Kidney glomerular epithelial cell (primary cell): ENCODE measurements at regions not wholly inside any gene's neighbourhood (a gene's known extent, or its start where the extent isn't known, plus 50 kb on each side); places are given as distances from the start of the nearest gene placed in this dataset.
"Not testable (repeated sequence)": the region's sequence is repeated elsewhere in the genome, so short reads cannot be mapped to it uniquely, and the experiment has no call there.

Source experiments
- DNase-seq: peaks from one replicate; lab custom pipeline; 2025; lab: John Stamatoyannopoulos, UW

DNA sequence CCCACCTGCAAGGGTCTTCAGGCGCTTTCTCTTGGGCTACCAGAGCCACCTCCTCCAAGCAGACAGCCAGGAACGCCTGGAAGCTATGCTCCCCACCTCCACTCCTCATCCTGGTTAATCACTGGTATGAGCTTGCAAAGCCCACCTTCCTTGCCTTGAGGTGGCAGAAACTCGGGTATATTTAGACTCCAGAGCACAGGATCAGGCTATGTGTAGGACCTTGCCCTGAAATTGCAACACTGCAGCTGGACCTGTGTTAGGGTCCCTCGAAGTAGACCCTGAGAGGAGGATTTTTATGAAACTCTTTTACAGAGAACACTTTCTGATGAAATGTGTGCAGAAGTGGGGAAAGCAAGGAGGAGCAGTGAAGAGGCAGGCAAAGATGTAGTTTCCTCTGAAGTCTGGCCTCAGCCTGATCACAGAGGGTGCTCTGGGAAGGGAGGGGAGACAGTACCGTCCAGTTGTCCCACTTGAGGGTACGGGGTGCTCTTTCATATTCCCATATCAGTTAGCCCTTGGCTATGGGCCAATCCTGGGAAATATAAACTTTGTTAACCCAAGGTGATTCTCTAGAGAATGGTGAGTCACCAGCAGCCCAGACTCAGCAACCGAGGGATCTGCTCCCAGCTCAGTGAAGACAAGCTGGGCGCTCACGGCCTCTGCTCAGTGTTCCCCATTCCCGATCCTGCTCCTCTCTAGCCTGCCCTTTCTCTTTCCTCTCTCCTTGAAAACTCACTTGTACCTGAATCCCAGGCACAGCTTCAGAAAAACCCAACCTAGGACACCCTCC, 157.9 kb downstream of the UQCRFS1 start:
- peak; percentile 42 for DNase-seq

- no peak for DNase-seq
Measured at GRCh38 chr19:29048873-29049272, 164.1 kb downstream of the UQCRFS1 start.

DNA sequence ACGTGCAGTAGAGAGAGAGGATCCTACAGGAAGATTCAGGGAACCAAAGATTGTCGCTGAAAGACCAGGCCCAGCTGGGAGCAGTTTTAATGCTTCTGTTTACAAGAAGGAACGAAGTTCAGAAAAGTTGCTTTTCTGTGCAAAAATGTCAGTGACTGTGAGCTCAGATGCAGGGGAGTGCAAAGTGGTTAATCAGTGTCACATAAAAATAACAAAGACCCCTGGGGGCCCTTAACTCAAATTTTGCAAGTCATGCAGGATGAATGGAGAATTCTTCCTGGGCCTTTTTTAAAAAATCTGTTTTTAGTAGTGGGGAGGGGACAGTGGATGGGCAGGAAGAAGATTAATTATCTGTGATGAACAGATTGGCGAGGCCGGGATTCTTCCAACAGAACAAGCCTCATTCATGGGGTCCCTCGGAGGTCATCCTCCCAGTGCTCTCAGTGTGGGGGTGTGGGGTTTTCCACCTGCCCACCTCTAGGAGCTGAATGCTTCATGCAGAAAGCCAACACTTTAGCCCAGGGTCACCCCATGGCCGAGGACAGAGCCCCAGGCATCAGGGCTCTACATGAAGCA, 167.2 kb downstream of the UQCRFS1 start:
- DNase-seq: no peak

GRCh38 chr19:29044037-29044436, 168.9 kb downstream of the UQCRFS1 start:
- DNase-seq: no peak

DNA sequence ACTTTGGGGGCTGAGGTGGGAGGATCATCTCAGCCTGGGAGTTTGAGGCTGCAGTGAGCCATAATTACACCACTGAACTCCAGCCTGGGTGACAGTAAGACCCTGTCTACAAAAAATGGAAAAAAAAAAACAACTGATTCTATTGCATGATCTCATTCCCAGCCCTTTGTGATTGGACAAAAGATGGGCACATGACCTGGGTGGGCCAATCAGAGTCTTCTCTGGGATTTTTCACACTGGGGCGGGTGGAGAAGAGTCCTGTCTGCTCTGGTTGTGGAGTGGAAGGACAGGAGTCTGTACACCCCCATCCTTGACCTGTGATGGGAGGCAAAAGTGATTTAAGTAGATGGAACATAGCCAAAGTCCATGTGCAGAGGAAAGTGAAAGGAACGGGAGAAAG, 170.5 kb downstream of the UQCRFS1 start:
- no peak for DNase-seq

DNA sequence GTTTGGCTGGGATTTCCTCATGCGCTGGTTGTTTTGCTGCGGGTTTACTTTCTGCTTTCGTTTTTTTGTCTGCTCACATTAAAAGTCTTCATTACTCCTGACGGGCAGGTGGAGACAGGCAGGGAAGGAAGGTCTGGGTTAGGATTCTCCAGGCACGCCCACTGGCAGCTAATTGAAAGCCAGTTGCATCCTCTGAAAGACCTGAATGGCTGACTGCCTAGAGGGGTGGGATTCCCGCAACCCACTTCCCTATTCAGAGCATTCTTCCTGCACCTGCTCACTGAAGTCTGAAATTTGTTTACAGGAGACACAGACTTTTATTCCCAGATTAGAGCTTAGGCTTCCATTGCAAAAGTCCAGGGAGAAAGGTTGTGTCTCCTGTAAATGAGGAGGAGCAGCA, 172.0 kb downstream of the UQCRFS1 start:
- peak; percentile 16 for DNase-seq

DNA sequence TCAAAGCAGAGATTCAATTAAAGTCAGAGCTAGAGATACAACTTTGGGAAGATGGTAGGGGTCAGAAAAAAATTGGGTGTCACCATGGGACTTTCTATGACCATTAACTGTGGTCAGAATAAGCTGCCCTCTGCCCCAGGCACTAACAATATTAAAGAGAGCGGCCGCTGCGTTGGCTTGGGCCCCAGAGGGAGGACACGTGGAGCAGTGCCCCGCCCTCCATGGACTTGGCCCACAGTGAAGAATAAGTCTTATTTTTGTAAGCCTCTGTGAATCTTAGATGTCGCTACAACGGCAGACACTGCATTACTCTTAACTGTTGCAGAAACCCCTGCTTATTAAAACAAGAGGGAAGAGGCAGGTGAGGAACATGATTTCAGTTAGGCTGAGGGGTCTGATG, 172.7 kb downstream of the UQCRFS1 start:
- no peak for DNase-seq

DNA sequence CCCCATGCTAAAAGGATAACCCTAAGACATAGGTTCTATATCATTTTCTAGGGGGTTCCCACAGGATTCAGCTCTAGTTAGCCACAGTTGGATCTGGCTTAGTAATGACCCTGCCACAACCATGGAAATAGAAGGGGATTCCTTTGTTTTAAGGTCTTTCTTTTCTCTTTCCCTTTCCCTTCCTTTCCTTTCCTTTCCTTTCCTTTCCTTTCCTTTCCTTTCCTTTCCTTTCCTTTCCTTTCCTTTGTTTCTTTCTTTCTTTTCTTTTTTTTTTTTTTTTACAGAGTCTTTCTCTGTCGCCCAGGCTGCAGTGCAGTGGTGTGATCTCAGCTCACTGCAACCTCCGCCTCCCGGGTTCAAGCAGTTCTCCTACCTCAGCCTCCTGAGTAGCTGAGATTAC, 173.9 kb downstream of the UQCRFS1 start:
- not testable (repeated sequence) for DNase-seq

DNA sequence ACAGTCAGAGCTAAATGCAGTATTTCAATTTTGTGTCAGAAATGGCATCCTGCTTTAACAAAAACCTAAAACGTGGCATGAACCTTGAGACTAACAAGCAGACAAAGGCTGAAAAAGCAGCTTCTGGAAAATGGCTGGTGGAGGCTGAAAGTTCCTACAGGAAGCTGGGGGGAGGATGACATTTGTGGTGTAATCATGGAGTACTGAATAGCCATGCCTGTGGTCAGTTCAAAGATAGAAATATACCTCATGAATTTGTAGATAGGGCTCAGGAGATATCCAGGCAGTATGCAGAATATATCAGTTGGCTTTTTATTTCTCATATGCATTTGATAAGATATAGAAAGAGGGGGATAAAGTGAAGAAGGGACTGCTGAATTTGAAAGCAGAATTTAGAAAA, 181.7 kb downstream of the UQCRFS1 start:
- no peak for DNase-seq

GRCh38 chr19:29029268-29029958, 183.5 kb downstream of the UQCRFS1 start:
- DNase-seq: no peak

- no peak for DNase-seq
Measured at GRCh38 chr19:29022599-29022998, 190.4 kb downstream of the UQCRFS1 start.

- DNase-seq: no peak
Measured at GRCh38 chr19:29022165-29022564, 190.8 kb downstream of the UQCRFS1 start.

DNA sequence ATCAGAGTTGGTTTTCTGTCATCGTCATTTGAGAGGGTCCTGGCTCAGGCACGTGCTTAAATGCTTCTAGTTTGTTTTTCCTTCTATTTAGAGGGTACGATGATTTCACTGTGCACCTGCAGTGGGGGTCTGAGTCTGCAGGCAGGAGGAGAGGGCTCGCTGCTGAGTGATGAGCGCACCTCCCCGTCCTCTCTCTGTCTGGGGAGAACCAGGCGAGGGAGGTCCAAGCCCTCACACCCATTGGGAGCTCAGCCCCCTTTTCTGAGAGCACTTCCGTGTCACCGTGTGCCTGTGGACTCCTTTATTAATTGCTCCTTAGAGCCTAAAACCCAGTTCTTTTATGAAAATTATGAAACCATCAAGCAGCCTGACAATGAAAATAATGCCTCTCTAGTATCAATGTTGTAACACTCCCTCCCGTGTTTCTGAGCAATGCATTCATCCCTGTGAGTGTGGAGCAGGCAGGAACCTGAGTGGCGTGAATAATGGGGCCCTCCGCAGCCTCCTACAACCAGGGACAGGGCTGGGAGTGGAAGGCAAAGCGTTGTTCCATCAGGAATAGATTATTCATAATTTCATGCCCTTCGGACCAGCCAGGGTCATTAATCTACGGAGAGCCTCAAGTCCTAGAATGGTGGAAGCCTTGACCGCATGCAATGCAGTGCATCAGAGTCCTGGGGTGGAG, 191.6 kb downstream of the UQCRFS1 start:
- DNase-seq: no peak

GRCh38 chr19:29019403-29019802, 193.5 kb downstream of the UQCRFS1 start:
- DNase-seq: no peak

DNA sequence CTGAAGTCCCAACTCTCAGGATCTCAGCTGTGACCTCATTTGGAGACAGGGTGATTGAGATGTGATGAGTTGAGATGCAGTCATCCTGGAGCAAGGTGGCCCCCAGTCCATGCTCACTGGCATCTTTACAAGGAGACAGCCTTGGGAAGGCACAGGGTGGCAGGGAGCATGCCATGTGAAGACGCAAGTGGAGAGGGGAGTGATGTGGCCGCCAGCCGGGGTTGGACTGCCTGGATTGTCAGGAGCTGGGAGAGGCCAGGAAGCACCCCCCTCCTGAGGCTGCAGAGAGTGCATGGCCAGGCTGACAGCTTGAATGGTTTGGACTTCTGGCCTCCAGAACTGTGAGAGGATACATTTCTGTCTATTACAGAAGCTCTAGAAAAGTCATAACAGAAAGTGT, 194.4 kb downstream of the UQCRFS1 start:
- DNase-seq: no peak

DNA sequence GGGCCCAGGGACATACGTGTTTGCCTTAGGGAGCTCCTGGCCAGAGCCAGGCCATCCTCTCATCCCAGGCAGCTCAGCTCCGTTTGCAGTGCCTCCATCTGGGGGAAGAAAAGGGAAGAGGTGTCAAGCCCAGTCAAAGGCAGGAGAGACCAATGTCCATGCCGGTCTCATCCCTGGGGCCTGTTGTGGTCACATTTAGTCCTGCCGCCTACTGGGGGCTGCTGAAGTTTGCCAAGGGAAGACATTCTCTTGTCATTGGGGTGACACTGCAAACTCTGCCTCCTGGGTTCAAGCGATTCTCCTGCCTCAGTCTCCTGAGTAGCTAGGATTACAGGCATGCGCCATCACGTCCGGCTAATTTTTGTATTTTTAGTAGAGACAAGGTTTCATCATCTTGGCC, 195.2 kb downstream of the UQCRFS1 start:
- no peak for DNase-seq

DNA sequence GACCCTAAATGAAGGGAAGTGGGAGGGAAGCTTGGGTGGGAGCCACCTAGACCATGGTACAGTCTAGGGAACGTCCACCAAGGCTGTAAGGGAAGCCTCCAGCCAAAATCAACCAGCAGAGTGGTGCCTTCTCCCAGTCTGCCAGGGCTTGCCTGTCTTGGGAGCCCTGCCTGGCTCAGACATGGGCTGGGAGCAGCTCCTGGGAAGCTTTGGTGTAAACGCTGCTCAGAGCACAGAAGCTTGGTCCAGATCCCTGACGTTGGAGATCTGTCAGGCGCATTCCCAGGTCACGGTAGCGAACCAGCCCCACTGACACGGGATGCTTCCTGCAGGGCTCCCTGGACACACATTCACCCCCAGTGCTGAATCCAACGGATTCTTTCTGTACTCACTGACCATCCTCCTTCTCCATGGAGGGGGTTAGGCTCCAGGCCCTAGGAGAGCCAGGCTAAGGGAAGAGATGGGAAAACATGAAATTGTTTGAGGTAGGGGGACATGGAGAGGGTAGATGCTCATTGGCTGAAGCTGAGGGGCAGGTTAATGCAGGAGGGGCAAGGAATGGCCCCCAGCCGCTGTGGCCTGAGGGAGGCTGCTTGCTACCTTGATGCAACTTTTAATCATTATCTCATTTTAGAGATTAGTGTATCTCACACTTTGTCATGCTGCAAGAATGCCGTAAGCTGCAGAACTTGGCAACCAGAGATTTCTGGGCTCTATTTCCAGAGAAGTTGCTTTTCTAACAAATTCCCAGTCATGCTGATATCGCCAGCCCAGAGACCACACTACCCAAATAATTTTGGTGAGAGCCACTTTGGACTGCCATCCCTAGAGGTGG, 195.8 kb downstream of the UQCRFS1 start:
- DNase-seq: no peak

GRCh38 chr19:29016353-29016752, 196.6 kb downstream of the UQCRFS1 start:
- DNase-seq: no peak

GRCh38 chr19:29015569-29015968, 197.4 kb downstream of the UQCRFS1 start:
- no peak for DNase-seq

DNA sequence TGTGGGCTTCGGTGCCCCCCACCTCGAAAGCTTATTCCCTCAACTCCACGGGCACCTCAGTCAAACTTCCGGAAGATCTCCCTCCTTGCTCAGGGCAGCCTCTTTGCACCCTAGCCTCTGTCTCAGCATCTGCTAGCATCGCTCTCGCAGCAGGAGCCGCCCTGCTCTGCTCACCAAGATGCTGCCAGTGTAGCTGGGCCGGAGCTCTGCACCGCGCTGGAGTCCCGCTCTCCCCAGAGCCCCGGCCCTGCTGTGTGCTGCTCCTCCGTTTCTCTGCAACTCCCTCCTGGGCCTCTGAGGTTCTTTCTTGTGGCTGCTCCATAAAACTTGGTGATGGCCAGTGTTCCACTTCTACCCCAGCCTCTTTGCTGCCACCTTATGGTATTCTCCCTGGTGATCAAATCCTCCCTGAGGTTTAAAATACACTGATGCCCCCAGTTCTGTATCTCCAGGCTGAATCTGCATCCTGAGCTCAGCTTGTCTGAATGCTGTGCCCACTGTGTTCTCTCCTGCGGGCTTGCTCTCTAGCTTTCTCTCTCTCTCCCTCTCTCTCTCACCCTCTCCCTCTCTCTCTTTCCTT, 198.0 kb downstream of the UQCRFS1 start:
- DNase-seq: no peak

- DNase-seq: no peak
Measured at GRCh38 chr19:29013988-29014387, 199.0 kb downstream of the UQCRFS1 start.
